ENCODE measurements at regions not wholly inside any gene's neighbourhood (a gene's known extent, or its start where the extent isn't known, plus 50 kb on each side); places are given as distances from the start of the nearest gene placed in this dataset.
"Not testable (repeated sequence)": the region's sequence is repeated elsewhere in the genome, so short reads cannot be mapped to it uniquely, and the experiment has no call there.

DNA sequence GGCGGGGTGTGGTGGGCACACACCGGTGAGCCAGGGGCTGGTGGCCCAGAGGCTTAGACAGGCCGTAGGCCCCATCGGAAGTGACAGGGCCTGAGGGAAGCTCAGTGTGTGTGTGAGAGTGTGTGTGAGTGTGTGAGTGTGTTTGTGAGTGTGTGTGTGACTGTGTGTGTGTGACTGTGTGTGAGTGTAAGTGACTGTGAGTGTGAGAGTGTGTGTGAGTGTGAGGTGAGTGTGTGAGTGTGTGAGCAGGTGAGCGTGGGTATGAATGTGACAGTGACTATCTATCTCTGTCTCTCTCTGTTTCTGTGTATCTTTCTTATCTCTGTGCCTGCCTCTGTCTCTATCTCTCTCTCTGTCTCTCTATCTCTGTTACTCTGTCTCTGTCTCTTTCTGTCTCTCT is 171.6 kb downstream of the TMEM121 start:
- not testable (repeated sequence) for DNase-seq

DNA sequence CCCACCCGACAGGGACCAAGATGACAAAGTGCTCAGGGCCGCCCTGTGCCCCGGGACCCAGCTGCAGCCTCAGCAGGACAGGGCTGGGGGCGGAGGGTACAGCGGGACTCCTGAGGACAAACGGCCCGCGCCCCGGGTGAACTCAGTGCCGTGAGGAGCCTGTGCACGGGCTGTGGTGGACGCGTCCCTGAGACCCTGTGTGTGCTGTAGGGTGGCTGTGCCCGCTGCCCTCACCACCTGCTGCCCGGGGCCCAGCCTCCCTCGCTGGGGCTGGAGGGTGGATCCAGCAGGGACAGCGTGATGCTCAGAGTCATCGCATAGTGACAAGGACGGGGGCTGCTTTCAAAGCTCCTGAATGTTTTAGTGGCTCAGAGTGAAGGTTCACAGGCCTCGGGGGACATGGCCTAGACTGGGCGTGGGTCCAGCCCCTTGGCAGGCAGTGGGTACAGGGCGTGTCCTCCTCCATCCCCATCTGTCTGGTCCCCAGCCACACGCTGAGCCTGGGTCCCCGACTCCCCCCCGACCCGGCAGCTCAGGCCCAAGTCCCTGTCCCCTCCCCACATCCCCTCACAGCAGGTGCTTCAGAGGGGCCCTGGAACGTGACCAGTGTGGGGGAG is 172.7 kb downstream of the TMEM121 start:
- DNase-seq = not testable (repeated sequence)

DNA sequence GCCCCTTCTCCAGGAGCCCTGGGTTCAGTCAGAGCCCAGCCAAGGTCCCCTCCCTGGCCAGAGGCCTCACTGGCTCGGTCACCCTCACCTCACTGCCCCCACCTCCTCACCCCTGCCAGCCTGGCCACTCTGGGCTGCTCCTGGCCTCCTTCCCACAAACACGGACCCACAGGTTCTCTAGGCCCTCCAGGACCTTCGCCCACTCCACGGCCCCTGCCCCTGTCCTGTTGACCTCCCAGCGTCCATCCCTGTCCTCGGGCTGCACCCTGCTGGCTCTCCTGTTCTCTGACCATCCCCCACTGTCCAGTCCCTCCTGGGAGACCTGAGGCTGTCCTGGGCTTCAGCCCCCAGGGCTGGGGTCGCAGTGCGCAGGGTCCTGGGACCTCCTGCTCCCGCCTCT is 173.3 kb downstream of the TMEM121 start:
- not testable (repeated sequence) for DNase-seq

DNA sequence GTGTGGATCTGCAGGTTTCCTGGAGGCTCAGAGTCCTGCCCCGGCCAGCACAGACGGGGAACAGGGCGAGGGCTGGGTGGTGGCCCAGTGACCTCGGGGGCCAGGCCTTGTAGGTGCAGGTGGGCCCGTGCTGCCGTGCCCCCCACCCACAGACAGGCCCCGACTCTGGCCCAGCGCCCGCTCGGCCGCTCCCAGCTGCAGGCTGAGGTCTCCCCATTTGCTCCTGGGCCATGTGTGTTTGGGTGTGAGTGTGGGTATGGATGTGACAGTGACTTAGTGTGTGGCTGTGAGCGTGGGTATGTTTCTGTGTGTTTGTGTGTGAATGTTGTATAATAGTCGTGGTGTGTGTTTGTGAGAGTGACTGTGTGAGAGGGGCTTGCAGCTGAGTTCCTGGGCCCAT is 173.8 kb downstream of the TMEM121 start:
- not testable (repeated sequence) for DNase-seq

DNA sequence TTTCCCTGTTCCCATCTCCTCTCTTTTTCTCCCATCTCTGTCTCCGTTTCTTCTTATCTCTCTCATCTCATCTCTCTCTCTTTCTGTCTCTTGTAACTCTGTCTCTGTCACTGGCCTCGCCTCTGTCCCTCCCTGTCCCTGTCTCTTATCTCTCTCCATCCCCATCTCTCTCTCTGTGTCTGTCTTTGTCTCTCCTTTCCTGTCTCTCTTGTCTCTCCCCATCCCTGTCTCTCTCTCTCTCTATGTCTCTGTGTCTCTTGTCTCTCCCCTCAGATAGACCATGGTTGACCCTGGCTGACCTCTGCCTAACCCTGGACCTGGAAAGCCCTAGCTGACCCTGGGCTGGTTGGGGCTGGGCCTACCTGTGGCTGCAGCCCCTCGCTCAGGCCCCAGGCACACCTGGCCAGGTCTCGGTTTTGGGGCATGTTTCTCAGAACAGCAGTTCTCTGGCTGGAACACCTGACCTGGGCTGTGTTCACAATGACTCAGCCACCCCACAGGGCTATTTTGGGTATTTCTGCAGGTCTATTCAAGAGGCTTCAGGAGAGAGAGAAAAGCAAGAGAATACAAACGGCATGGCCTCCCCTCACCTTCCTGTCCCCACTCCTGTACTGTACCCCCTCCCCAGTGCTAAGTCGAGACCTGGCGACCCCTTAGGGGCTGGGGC is 174.4 kb downstream of the TMEM121 start:
- DNase-seq = no peak

DNA sequence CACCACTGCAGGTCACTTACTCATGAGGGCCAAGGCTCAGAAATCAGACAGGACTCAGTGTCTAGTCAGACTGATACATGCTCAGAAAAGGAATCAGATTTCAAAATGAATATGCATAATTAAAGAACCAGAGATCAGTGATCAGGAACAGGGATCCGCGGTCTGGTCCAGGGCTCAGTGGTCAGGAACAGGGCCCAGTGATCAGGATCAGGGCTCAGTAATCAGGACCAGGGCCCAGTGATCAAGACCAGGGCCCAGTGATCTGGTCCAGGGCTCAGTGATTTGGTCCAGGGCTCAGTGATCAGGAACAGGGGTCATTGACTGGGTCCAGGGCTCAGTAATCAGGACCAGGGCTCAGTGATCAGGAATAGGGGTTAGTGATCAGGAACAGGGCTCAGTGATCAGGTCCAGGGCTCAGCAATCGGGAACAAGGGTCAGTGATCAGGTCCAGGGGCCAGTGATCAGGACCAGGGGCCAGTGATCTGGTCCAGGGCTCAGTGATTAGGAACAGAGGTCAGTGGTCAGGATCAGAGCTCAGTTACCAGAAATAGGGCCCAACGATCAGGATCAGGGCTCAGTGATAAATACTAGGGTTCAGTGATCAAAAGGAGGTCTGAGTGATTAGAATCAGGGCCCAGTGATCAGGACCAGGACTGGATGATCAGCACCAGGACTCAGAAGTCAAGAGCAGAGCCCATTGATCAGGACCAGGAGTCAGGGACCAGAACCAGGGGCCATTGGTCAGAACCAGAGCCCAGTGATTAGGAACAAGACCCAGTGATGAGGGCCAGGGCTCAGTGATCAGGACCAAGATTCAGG is 175.3 kb downstream of the TMEM121 start:
- no peak for DNase-seq

DNA sequence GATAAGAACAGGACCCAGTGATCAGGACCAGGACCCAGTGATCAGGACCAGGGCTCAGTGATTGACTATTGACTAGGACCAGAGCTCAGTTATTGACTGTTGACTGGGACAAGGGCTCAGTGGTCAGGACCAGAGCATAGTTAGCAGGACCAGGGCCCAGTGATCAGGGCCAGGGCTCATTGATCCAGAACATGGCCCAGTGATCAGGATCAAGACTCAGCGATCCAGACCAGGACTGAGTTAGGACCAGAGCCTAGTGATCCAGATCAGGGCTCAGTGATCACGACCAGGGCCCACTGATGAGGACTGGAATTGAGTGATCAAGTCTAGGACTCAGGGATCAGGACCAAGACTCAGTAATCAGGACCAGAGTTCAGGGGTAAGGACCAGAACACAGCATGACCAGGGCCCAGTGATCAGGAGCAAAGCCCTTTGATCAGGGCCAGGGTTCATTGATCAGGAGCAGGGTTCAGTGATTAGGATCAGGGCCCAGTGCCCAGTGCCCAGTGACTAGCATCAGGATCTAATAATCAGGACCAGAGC is 176.0 kb downstream of the TMEM121 start:
- DNase-seq = no peak

DNA sequence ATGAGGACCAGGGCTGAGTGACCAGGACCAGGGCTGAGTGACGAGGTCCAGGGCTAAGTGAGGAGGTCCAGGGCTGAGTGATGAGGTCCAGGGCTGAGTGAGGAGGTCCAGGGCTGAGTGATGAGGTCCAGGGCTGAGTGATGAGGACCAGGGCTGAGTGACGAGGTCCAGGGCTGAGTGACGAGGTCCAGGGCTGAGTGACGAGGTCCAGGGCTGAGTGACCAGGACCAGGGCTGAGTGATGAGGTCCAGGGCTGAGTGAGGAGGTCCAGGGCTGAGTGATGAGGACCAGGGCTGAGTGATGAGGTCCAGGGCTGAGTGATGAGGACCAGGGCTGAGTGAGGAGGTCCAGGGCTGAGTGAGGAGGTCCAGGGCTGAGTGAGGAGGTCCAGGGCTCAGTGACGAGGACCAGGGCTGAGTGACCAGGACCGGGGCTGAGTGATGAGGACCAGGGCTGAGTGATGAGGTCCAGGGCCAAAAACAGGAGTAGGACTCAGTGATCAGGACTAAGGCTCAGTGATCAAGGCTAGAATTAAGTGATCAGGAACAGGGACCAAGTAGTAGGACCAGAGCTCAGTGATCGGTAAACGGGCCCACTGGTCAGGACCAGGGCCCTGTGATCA is 176.8 kb downstream of the TMEM121 start:
- not testable (repeated sequence) for DNase-seq

DNA sequence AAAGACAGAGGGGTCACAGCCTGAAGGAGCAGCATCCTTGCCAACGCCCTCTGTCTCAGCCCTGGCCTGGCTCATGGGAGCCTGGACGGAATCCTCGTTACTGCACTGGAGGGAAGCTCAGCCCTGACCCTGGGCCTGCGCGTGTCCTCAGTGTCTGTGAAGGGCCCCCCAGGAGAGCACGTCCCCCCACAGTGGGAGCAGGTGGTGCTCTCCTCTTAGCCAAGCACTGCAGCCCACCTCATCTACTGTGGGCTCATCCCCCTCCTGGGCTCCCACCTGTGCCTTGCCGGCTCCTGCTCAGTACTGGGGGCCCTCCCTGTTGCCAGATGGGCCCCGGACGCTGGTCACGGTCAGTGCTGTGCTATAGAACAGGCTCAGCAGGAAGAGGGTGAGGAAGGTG is 177.7 kb downstream of the TMEM121 start:
- DNase-seq = not testable (repeated sequence)

DNA sequence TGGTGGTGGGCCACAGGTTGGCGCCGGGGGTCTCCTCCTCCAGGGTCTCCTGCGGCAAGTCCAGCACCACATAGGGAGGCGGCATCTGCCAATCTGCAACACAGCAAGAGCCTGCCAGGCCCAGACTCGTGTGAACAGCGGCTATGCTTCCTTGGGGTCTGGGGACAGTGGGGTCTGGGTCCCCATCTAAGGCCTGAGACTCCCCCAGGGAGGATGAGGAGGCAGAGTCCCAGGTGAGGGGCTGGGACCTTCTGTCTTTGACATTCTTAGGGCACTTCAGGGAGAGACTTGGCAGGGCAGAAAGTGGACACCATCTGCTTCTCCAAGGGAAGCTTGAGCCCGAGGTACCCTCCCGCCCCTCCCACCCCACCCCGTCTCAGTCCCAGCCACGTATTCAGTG is 178.1 kb downstream of the TMEM121 start:
- DNase-seq = not testable (repeated sequence)

DNA sequence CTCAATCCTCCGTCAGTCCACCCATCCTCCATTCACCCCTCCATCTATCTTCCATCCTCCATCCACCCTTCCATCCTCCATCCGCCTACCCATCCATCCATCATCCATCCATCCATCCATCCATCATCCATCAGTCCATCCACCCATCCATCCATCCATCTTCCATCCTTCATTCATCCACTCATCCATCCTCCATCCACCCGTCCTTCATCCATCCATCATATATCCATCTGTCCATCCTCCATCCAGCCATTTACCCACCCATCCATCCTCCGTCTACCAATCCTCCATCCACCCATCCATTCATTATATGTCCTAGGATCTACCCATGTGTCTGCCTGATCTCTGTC is 179.1 kb downstream of the TMEM121 start:
- DNase-seq = not testable (repeated sequence)

DNA sequence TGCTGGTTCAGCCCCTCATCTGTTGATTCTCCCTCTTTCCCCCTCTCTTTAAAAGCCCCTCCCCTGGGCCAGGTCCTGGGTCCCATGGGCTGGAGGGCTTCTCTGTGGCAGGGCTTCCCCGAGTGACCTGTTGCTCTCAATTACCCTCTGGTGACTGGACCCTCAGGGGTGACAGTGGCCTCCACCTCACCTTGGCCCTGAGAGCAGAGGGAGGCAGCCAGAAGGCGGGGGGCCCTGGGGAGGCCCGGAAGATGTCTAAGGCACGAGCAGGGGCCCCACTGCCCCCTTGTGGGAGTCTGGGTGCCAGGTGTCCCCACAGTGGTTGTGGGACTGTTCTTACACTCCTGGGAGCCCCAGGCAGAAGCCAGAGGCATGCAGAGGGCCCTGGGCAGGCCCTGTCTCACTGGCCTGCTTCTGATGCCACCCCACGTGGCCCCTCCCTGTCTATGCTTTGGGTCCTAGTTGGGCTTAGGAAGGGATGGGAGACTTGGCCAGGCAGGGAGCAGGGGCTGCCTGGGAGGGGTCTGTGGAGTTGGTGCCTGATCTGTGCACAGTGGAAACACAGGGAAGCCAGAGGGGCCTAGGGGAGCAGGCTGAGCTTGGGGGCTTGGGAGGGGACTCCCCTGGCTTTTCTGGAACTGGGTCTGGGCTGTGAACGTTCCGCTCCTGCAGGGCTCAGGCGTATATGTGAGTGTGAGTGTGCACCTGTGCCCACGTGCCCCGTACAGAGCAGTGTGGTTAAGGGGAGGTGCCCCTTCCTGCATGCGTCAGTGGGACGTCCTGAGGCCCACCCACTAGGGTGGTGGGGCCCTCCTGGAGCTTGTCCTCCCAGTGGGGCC is 179.7 kb downstream of the TMEM121 start:
- not testable (repeated sequence) for DNase-seq

DNA sequence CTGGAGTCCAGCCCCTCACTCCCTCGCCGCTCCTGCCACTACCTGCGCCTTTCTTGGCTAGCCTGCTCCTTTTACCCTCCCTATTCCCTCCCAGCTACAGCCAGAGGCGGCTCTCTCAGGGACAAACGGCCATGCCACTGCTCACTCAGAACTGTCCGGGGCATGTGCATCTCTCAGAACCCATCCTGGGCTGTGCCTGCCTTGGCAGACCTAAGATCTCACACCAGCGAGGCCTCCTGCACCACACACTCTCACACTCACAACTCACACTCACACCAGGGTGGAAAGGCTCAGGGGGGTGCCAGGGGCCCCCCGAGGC is 180.3 kb downstream of the TMEM121 start:
- not testable (repeated sequence) for DNase-seq

DNA sequence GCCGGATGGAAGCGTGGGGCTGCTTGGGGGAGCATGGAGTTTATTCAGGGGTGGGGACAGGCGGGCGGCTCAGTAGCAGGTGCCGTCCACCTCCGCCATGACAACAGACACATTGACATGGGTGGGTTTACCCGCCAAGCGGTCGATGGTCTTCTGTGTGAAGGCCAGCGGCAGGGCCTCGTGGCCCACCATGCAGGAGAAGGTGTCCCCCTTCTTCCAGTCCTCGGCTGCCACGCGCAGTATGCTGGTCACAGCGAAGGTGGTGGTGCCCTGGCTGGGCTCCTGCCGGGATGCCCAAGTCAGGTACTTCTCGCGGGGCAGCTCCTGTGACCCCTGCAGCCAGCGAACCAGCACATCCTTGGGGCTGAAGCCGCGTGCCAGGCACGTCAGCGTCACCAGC is 180.7 kb downstream of the TMEM121 start:
- not testable (repeated sequence) for DNase-seq

DNA sequence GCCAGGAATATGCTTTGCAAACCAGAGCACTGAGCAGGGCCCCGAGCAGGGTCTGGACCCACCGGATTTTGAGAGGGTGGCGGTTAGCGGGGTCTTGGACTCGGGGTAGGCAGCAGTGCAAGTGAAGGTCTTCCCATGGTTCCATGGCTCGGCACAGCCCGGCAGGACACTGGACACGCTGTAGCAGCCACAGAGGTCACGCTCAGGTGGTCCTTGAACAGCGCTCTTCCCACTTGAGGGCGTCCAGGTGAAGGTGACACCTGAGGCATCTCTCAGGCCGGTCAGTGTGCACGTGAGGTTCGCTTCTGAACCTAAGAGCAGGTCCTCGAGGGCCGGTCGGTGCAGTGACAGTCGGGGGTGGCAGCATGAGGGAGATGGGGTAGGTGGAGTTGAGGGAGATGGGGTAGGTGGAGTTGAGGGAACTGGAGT is 181.4 kb downstream of the TMEM121 start:
- not testable (repeated sequence) for DNase-seq

DNA sequence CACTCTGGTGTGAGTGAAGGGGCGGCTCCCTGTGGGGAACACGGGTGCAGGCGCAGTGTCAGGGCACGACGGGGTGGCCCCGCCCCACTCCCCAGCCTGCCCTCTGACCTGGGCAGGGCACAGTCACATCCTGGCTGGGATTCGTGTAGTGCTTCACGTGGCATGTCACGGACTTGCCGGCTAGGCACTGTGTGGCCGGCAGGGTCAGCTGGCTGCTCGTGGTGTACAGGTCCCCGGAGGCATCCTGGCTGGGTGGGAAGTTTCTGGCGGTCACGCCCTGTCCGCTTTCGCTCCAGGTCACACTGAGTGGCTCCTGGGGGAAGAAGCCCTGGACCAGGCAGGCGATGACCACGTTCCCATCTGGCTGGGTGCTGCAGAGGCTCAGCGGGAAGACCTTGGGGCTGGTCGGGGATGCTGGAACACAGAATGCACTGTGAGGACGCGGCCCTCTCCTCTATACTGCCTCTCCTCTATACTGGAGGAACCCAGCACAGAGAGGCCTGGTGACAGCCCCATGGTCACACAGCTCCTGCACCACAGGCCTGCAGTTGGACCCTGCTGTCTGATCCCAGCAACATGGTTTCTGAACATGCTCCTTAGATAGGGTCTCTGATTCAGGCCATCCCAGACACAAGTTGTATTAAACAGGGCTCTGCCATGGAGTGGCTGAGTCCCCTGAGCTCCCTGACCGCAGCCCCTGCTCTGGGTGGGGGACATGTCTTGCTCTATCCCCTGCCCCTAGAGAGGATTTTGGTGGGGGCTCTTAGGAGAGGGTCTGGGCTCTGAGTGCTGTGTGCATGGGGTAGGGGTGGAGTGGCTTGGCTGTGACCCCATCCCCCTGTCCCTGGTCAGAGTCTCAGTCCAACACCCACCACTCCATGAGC is 182.1 kb downstream of the TMEM121 start:
- DNase-seq = not testable (repeated sequence)

DNA sequence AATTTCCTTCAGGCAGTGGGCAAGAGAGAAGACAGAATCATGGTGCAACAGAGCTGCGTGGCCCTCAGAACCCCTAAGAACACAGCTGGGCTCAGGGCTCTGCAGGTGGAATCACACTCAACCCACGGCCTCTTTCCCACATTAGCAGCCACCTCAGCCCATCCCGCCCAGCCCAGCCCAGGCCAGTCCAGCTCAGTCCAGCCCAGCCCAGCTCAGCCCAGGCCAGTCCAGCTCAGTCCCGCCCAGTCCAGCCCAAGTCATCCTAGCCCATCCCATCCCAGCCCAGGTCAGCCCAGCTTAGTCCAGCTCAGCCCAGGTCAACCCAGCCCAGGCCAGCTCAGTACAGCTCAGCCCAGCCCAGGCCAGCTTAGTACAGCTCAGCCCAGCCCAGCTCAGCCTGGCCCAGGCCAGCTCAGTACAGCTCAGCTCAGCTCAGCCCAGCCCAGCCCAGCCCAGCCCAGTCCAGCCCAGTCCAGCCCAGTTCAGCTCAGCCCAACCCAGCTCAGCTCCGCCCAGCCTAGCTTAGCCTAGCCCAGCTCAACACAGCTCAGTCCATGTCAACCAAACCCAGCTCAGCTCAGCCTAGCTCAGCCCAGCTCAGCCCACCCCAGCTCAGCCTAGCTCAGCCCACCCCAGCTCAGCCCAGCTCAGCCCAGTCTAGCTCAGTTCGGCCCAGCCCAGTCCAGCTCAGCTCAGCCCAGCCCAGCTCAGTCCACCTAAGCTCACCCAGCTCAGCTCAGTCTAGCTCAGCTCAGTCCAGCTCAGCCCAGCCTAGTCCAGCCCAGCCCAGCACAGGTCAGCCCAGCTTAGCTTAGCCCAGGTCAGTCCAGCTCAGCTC is 183.1 kb downstream of the TMEM121 start:
- DNase-seq = no peak

DNA sequence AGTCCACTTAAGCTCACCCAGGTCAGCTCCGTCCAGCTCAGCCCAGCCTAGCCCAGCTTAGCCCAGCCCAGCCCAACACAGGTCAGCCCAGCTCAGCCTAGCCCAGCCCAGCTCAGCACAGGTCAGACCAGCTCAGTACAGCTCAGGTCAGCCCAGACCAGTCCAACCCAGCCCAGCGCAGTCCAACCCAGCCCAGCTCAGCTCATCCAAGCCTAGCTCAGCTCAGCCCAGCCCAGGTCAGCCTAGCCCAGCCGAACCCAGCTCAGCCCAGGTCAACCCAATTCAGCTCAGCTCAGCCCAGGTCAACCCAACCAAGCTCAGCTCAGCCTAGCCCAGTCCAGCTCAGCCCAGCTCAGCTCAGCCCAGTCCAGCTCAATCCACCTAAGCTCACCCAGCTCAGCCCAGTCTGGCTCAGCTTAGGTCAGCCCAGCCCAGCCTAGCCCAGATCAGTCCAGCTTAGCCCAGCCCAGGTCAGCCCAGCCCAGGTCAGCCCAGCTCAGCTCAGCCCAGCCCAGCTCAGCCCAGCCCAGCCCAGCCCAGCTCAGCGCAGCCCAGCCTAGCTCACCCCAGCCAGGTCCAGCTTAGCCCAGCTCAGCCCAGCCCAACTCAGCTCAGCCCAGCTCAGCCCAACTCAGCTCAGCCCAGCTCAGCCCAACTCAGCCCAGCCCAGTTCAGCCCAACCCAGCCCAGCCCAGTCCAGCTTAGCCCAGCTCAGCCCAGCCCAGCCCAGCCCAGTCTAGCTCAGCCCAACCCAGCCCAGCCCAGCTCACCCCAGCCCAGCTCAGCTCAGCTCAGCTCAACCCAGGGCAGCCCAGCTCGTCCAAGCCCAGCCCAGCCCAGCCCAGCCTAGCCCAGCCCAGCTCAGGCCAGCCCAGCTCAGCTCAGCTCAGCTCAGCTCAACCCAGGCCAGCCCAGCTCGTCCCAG is 184.0 kb downstream of the TMEM121 start:
- no peak for DNase-seq

DNA sequence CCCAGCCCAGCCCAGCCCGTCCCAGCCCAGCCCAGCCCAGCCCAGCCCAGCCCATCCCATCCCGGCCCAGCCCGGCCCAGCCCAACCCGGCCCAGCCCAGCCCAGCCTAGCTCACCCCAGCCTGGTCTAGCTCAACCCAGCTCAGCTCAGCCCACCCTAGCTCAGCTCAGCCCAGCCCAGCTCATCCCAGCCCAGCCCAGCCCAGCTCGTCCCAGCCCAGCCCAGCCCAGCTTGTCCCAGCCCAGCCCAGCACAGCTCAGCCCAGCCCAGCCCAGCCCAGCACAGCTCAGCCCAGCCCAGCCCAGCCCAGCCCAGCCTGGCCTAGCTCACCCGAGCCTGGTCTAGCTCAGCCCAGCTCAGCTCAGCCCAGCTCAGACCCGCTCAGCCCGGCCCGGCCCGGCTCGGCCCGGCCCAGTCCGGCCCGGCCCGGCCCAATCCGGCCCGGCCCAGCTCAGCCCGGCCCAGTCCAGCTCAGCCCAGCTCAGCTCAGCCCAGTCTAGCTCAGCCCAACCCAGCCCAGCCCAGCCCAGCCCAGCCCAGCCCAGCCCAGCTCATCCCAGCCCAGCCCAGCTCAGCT is 184.7 kb downstream of the TMEM121 start:
- DNase-seq = no peak
